Endothelial cell (in vitro differentiated cells): ENCODE measurements at regions not wholly inside any gene's neighbourhood (a gene's known extent, or its start where the extent isn't known, plus 50 kb on each side); places are given as distances from the start of the nearest gene placed in this dataset.

Experiments used
- DNase-seq: peaks from one replicate; pipeline ENCODE4 v3.0.0; 2021; ENCODE audit warnings: low spot score
- H3K27ac Mint-ChIP-seq: one replicate; pipeline ENCODE4 v1.8.0; 2021; ENCODE audit warnings: mixed read lengths, inconsistent platforms; ENCODE audit not compliant: unreplicated experiment
- H3K27me3 Mint-ChIP-seq: one replicate; pipeline ENCODE4 v1.8.0; 2021; ENCODE audit warnings: mild to moderate bottlenecking, moderate library complexity, mixed read lengths, inconsistent platforms; ENCODE audit not compliant: unreplicated experiment
- H3K36me3 Mint-ChIP-seq: one replicate; pipeline ENCODE4 v1.8.0; 2021; ENCODE audit warnings: mild to moderate bottlenecking, low read depth, mixed read lengths, inconsistent platforms; ENCODE audit not compliant: unreplicated experiment
- H3K4me1 Mint-ChIP-seq: one replicate; pipeline ENCODE4 v1.8.0; 2021; ENCODE audit warnings: mild to moderate bottlenecking, mixed read lengths, inconsistent platforms; ENCODE audit not compliant: unreplicated experiment
- H3K4me3 Mint-ChIP-seq: one replicate; pipeline ENCODE4 v1.8.0; 2021; ENCODE audit warnings: mild to moderate bottlenecking, mixed read lengths, inconsistent platforms; ENCODE audit not compliant: unreplicated experiment
- H3K9me3 Mint-ChIP-seq: one replicate; pipeline ENCODE4 v1.8.0; 2021; ENCODE audit warnings: mixed read lengths, inconsistent platforms; ENCODE audit not compliant: unreplicated experiment
- TF ChIP-seq, protein P1 (sequence below): fragments of 200-600 bp; sonication (generic); IDR thresholded peaks from one replicate; pipeline ENCODE4 v1.5.0; 2021; ENCODE audit warnings: antibody characterized with exemption; ENCODE audit not compliant: unreplicated experiment

DNA sequence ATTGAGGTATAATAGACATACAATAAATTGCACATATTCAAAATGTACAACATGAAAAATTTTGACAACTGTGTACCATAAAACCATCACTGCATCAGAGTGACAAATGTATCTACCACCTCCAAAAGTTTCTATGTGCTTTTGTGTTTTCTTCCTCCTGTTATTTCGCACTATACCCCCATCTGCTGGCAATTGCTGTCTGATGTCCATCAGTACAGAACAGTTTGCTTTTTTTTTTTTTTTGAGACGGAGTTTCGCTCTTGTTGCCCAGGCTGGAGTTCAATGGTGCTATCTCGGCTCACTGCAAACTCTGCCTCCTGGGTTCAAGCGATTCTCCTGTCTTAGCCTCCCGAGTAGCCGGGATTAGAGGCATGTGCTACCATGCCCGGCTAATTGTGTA, 154.3 kb upstream of the GIMD1 start:
- no peaks in the 10 kb centered on the region for H3K9me3 Mint-ChIP-seq
- peaks cover 5% of the 10 kb centered on the region for H3K36me3 Mint-ChIP-seq
- peak; percentile 11 for DNase-seq
- TF ChIP-seq, protein P1, sequence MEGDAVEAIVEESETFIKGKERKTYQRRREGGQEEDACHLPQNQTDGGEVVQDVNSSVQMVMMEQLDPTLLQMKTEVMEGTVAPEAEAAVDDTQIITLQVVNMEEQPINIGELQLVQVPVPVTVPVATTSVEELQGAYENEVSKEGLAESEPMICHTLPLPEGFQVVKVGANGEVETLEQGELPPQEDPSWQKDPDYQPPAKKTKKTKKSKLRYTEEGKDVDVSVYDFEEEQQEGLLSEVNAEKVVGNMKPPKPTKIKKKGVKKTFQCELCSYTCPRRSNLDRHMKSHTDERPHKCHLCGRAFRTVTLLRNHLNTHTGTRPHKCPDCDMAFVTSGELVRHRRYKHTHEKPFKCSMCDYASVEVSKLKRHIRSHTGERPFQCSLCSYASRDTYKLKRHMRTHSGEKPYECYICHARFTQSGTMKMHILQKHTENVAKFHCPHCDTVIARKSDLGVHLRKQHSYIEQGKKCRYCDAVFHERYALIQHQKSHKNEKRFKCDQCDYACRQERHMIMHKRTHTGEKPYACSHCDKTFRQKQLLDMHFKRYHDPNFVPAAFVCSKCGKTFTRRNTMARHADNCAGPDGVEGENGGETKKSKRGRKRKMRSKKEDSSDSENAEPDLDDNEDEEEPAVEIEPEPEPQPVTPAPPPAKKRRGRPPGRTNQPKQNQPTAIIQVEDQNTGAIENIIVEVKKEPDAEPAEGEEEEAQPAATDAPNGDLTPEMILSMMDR: no peak
- H3K27ac Mint-ChIP-seq: no peak overlapping the region
- H3K27me3 Mint-ChIP-seq: no peaks in the 10 kb centered on the region
- no peaks in the 10 kb centered on the region for H3K4me1 Mint-ChIP-seq
- H3K4me3 Mint-ChIP-seq: no peak overlapping the region

DNA sequence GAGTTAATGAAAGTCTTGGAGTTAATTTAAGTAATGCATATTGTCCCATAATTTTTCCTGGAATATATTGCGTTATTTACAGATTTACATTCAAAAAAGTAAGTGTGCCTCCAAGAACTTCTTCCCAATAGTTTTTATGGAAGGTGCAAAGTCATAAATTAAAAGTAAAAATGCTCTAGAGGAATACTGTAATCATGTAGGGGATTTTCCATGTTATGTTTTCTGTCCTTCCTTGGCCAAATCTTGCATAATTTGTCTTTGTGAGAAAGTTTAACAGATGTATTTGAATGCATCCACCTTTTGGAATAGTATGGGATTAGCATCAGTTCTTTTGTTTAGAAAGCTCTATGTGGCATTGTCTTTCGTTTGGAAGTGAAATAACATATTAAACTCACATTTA, 144.1 kb upstream of the GIMD1 start:
- Mint-ChIP-seq H3K4me3 (no peak overlapping the region), H3K27me3 (no peaks in the 10 kb centered on the region), H3K36me3 (no peaks in the 10 kb centered on the region), H3K4me1 (no peaks in the 10 kb centered on the region), H3K27ac (no peak overlapping the region), H3K9me3 (no peaks in the 10 kb centered on the region)
- DNase-seq: no peak
- TF ChIP-seq, protein P1: no peak

DNA sequence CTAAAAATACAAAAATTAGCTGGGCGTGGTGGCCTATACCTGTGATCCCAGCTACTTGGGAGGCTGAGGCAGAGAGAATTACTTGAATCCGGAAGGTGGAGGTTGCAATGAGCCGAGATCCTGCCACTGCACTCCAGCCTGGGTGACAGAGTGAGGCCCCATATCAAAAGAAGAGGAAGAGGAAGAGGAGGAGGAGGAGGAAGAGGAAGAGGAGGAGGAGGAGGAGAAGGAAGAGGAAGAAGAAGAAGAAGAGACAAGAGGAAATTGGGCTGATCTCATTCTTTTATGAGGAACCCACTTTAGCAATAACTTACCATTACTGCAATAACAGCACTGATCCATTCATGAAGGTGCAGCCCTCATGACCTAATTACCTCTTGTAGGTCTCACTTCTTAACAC, 138.9 kb upstream of the GIMD1 start:
- no peak for DNase-seq
- no peak overlapping the region for H3K4me3 Mint-ChIP-seq
- no peaks in the 10 kb centered on the region for H3K36me3 Mint-ChIP-seq
- no peaks in the 10 kb centered on the region for H3K27me3 Mint-ChIP-seq
- H3K4me1 Mint-ChIP-seq: peaks cover 6% of the 10 kb centered on the region
- TF ChIP-seq, protein P1: no peak
- H3K9me3 Mint-ChIP-seq: no peaks in the 10 kb centered on the region
- H3K27ac Mint-ChIP-seq: no peak overlapping the region

DNA sequence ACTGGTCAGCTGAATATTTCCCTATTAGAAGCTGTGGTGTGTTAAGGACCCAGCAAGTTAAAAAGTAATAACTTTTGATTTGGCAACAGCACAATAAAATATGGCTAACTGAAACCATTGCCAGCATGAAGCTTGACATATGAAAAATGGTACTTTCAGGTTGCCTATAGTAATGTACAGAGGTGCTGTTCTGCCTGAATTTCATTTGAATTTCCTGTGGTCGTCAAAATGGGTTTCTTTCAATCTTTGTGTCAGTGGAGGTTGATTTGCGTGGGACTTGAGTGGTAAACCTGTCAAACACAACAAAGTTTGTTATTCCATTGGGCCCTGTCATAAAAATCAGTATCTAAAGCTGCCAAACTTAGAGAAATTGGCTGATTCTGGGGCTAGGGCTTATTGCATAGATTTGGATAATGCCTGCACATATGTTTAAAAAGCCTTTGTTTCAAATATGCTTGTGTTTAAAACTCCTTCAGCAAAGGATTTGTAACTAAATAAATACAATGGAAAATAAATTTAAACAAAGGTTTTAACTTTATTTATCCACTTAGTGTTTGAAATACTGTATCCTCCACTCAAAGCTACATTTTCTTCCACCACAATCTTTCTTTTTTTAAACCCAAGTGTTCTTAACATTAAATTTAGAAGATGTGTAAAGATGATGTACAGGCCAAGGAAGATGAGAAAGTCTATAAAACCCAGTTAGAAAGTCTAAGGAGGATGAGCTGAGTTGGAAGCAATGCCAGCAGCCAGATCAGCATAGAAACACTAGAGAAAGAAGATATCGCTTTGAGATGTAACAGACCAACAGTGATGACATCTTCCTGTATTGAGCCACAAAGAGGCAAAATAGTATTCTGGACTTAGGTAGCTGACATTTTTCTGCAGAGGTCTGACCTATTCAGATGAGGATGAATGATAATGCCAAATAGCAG, 134.8 kb upstream of the GIMD1 start:
- no peaks in the 10 kb centered on the region for H3K36me3 Mint-ChIP-seq
- no peak overlapping the region for H3K4me3 Mint-ChIP-seq
- no peak overlapping the region for H3K27ac Mint-ChIP-seq
- no peak for DNase-seq
- no peaks in the 10 kb centered on the region for H3K9me3 Mint-ChIP-seq
- peaks cover 10% of the 10 kb centered on the region for H3K4me1 Mint-ChIP-seq
- TF ChIP-seq, protein P1: no peak
- peaks cover 3% of the 10 kb centered on the region for H3K27me3 Mint-ChIP-seq

DNA sequence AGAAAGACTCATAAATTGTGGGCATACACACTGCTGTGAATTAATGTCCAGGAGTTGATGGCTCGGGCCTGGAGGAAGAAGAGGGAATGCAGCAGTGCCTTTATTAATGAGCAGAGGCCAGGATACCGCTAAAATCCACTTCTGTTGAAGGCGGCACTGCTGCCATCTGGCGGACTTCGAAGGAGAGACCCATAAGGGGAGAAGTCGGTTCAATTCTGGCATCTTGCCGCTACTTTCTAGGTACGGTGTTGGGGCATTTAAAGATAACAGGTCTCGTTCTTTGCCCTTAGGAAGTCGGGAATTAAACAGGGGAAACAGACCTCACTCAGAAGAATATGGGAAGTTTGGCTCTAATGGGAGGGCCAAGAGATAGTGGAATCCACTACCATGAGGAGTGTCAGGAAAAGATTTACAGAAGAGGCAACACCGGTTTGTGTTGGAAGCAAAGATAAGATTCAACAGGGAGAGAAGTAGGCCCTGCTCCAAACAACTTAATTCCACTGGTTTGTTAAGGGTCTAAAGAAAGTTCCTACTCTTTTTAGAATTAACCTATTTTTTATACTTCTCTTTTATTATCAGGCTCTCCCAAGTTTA, 133.6 kb upstream of the GIMD1 start:
- no peak overlapping the region for H3K4me3 Mint-ChIP-seq
- peaks cover 3% of the 10 kb centered on the region for H3K27me3 Mint-ChIP-seq
- no peaks in the 10 kb centered on the region for H3K36me3 Mint-ChIP-seq
- H3K27ac Mint-ChIP-seq: no peak overlapping the region
- peak; percentile 73 for DNase-seq
- H3K4me1 Mint-ChIP-seq: peaks cover 10% of the 10 kb centered on the region
- H3K9me3 Mint-ChIP-seq: no peaks in the 10 kb centered on the region
- TF ChIP-seq, protein P1: peak; percentile 55
